Rectal smooth muscle tissue (tissue), 1 donor: ENCODE measurements at regions not wholly inside any gene's neighbourhood (a gene's known extent, or its start where the extent isn't known, plus 50 kb on each side); places are given as distances from the start of the nearest gene placed in this dataset.
"Not testable (repeated sequence)": the region's sequence is repeated elsewhere in the genome, so short reads cannot be mapped to it uniquely, and the experiment has no call there.

Experiments used
- H3K27ac ChIP-seq: one replicate; pipeline ENCODE4 v1.7.0; 2013; ENCODE audit warnings: low read depth, low read length, inconsistent platforms
- H3K27me3 ChIP-seq: one replicate; pipeline ENCODE4 v1.7.0; 2013; ENCODE audit warnings: low read length; ENCODE audit not compliant: control insufficient read depth, insufficient read depth
- H3K36me3 ChIP-seq: one replicate; pipeline ENCODE4 v1.7.0; 2013; ENCODE audit warnings: low read length; ENCODE audit not compliant: control insufficient read depth, insufficient read depth
- H3K4me1 ChIP-seq: one replicate; pipeline ENCODE4 v1.7.0; 2013; ENCODE audit warnings: low read length; ENCODE audit not compliant: control insufficient read depth, insufficient read depth
- H3K4me3 ChIP-seq: one replicate; pipeline ENCODE4 v1.7.0; 2013; ENCODE audit warnings: low read length
- H3K9ac ChIP-seq: one replicate; pipeline ENCODE4 v1.7.0; 2013; ENCODE audit warnings: low read length

- no peak overlapping the region for H3K27ac ChIP-seq
- no peaks in the 10 kb centered on the region for H3K4me1 ChIP-seq
- no peaks in the 10 kb centered on the region for H3K36me3 ChIP-seq
- no peak overlapping the region for H3K9ac ChIP-seq
- H3K27me3 ChIP-seq = no peaks in the 10 kb centered on the region
- H3K4me3 ChIP-seq = no peak overlapping the region
These were observed 66.7 kb upstream of the MRPS6 start for GRCh38 chr21:34006611-34007168.

- Histone ChIP-seq H3K9ac (no peak overlapping the region), H3K36me3 (no peaks in the 10 kb centered on the region), H3K4me1 (no peaks in the 10 kb centered on the region), H3K27me3 (no peaks in the 10 kb centered on the region), H3K4me3 (no peak overlapping the region), H3K27ac (no peak overlapping the region)
These were observed 68.4 kb upstream of the MRPS6 start for GRCh38 chr21:34004974-34005373.

GRCh38 chr21:34004013-34004938 is 69.1 kb upstream of the MRPS6 start:
- H3K4me1 ChIP-seq = no peaks in the 10 kb centered on the region
- no peaks in the 10 kb centered on the region for H3K27me3 ChIP-seq
- no peak overlapping the region for H3K9ac ChIP-seq
- H3K27ac ChIP-seq = peak overlapping the region; percentile 51
- H3K36me3 ChIP-seq = no peaks in the 10 kb centered on the region
- no peak overlapping the region for H3K4me3 ChIP-seq

GRCh38 chr21:34003428-34003827 is 70.0 kb upstream of the MRPS6 start:
- Histone ChIP-seq H3K36me3 (no peaks in the 10 kb centered on the region), H3K9ac (no peak overlapping the region), H3K4me1 (no peaks in the 10 kb centered on the region), H3K4me3 (no peak overlapping the region), H3K27ac (no peak overlapping the region), H3K27me3 (no peaks in the 10 kb centered on the region)

- Histone ChIP-seq H3K4me3 (no peak overlapping the region), H3K27me3 (no peaks in the 10 kb centered on the region), H3K4me1 (no peaks in the 10 kb centered on the region), H3K36me3 (no peaks in the 10 kb centered on the region), H3K9ac (no peak overlapping the region), H3K27ac (no peak overlapping the region)
These were observed 73.0 kb upstream of the MRPS6 start for GRCh38 chr21:34000375-34000774.

GRCh38 chr21:33998809-33999208 is 74.6 kb upstream of the MRPS6 start:
- Histone ChIP-seq H3K4me3 (no peak overlapping the region), H3K4me1 (no peaks in the 10 kb centered on the region), H3K9ac (no peak overlapping the region), H3K36me3 (no peaks in the 10 kb centered on the region), H3K27ac (no peak overlapping the region), H3K27me3 (no peaks in the 10 kb centered on the region)

- Histone ChIP-seq H3K36me3 (no peaks in the 10 kb centered on the region), H3K27ac (no peak overlapping the region), H3K4me3 (no peak overlapping the region), H3K4me1 (no peaks in the 10 kb centered on the region), H3K9ac (no peak overlapping the region), H3K27me3 (no peaks in the 10 kb centered on the region)
These were observed 75.0 kb upstream of the MRPS6 start for GRCh38 chr21:33998402-33998801.

- Histone ChIP-seq H3K4me1 (no peaks in the 10 kb centered on the region), H3K36me3 (no peaks in the 10 kb centered on the region), H3K4me3 (no peak overlapping the region), H3K9ac (no peak overlapping the region), H3K27me3 (no peaks in the 10 kb centered on the region), H3K27ac (no peak overlapping the region)
These were observed 75.9 kb upstream of the MRPS6 start for GRCh38 chr21:33997436-33997835.

- Histone ChIP-seq H3K4me1 (no peaks in the 10 kb centered on the region), H3K4me3 (no peak overlapping the region), H3K27ac (no peak overlapping the region), H3K27me3 (no peaks in the 10 kb centered on the region), H3K9ac (no peak overlapping the region), H3K36me3 (no peaks in the 10 kb centered on the region)
These were observed 78.8 kb upstream of the ATP5PO start for GRCh38 chr21:33994373-33994772.

- Histone ChIP-seq H3K27ac (no peak overlapping the region), H3K9ac (no peak overlapping the region), H3K4me1 (no peaks in the 10 kb centered on the region), H3K4me3 (no peak overlapping the region), H3K27me3 (no peaks in the 10 kb centered on the region), H3K36me3 (no peaks in the 10 kb centered on the region)
These were observed 78.0 kb upstream of the ATP5PO start for GRCh38 chr21:33993286-33994231.

- H3K4me1 ChIP-seq, H3K27ac ChIP-seq, H3K27me3 ChIP-seq, H3K36me3 ChIP-seq, H3K9ac ChIP-seq, H3K4me3 ChIP-seq: not testable (repeated sequence)
These were observed 76.8 kb upstream of the ATP5PO start for GRCh38 chr21:33992412-33992811.

- Histone ChIP-seq H3K27me3 (no peaks in the 10 kb centered on the region), H3K36me3 (no peaks in the 10 kb centered on the region), H3K9ac (no peak overlapping the region), H3K4me3 (no peak overlapping the region), H3K27ac (no peak overlapping the region), H3K4me1 (no peaks in the 10 kb centered on the region)
These were observed 75.5 kb upstream of the ATP5PO start for GRCh38 chr21:33991133-33991532.
